Endothelial cell of umbilical vein (primary cell): ENCODE measurements at regions not wholly inside any gene's neighbourhood (a gene's known extent, or its start where the extent isn't known, plus 50 kb on each side); places are given as distances from the start of the nearest gene placed in this dataset.

ENCODE experiments used
- BruUV-seq: library from RNA; stranded (reverse); fragments of 400-500 nt; replicated peaks from 2 replicates; lab custom pipeline; 2021; lab: Mats Ljungman, UMichigan
- CTCF ChIA-PET: fragments of 300-600, 350-600 bp; sonication (Branson Sonifier 250); formaldehyde crosslinking; loops from one replicate; lab custom pipeline; 2021; ENCODE audit warnings: antibody characterized with exemption, inconsistent platforms; lab: Charles Lee
- POLR2A ChIA-PET: fragments of 300-600, 350-600 bp; sonication (Branson Sonifier 250); formaldehyde crosslinking; loops from one replicate; lab custom pipeline; 2021; ENCODE audit warnings: antibody characterized with exemption, inconsistent platforms; lab: Charles Lee
- DNase-seq: peaks from one replicate; pipeline ENCODE4 v3.0.0-alpha.2; 2011; ENCODE audit warnings: low read depth, low spot score
- FAIRE-seq: peaks from 2 replicates; lab custom pipeline; 2011; peaks lifted over from hg19 to GRCh38; lab: Jason Lieb, UNC
- H2AFZ ChIP-seq: 2 replicates; pipeline ENCODE4 v1.6.0; 2012; ENCODE audit warnings: low read depth, low read length, control low read depth, inconsistent platforms
- H3K27ac ChIP-seq: 2 replicates; pipeline ENCODE4 v1.5.1; 2011; ENCODE audit warnings: low read depth, mild to moderate bottlenecking, control low read depth, low read length, moderate library complexity; ENCODE audit not compliant: insufficient read depth
- H3K27me3 ChIP-seq, 2 experiments: 2 replicates each; pipeline versions ENCODE4 v1.6.0 to v1.6.1; 2011; ENCODE audit warnings: low read length in 2 of 2, mixed read lengths in 1 of 2; ENCODE audit not compliant: control insufficient read depth in 2 of 2, insufficient read depth in 2 of 2
- H3K36me3 ChIP-seq, 2 experiments: 2 replicates in 1 of 2; 3 replicates in 1 of 2; pipeline ENCODE4 v1.5.1; 2011; ENCODE audit warnings: low read length in 2 of 2, mild to moderate bottlenecking in 1 of 2, moderate library complexity in 1 of 2; ENCODE audit not compliant: control insufficient read depth in 2 of 2, insufficient read depth in 2 of 2; ENCODE audit errors: extremely low read depth in 1 of 2
- H3K4me1 ChIP-seq: 3 replicates; pipeline ENCODE4 v1.5.1; 2011; ENCODE audit warnings: mild to moderate bottlenecking, low read length; ENCODE audit not compliant: control insufficient read depth, insufficient read depth; ENCODE audit errors: extremely low read depth
- H3K4me2 ChIP-seq: 2 replicates; pipeline ENCODE4 v1.6.1; 2011; ENCODE audit warnings: low read length, control low read depth, mixed read lengths; ENCODE audit not compliant: insufficient read depth
- H3K4me3 ChIP-seq, 3 experiments: fragments of 200-600 bp in 1 of 3; sonication (generic), shearing (Covaris generic) in 1 of 3; replicated peaks in 1 of 3; 2 replicates each; pipeline ENCODE4 v1.5.1; 2011 to 2016; ENCODE audit warnings: control low read depth in 3 of 3, low read length in 3 of 3, mild to moderate bottlenecking in 2 of 3, inconsistent platforms in 1 of 3, low read depth in 1 of 3, moderate library complexity in 1 of 3; ENCODE audit not compliant: insufficient read depth in 1 of 3
- H3K79me2 ChIP-seq: 2 replicates; pipeline ENCODE4 v1.6.0; 2012; ENCODE audit warnings: low read length, inconsistent platforms; ENCODE audit not compliant: control insufficient read depth, insufficient read depth
- H3K9ac ChIP-seq: replicated peaks from 2 replicates; pipeline ENCODE3; 2011; ENCODE audit warnings: low read length, control low read depth; ENCODE audit not compliant: insufficient read depth; ENCODE audit errors: extremely low read depth
- H3K9me1 ChIP-seq: replicated peaks from 3 replicates; pipeline ENCODE4 v1.6.0; 2011; ENCODE audit warnings: mild to moderate bottlenecking, low read length; ENCODE audit not compliant: control insufficient read depth, insufficient read depth; ENCODE audit errors: extremely low read depth
- H3K9me3 ChIP-seq: replicated peaks from 2 replicates; pipeline ENCODE4 v1.5.1; 2012; ENCODE audit warnings: low read length, inconsistent platforms; ENCODE audit not compliant: control insufficient read depth, insufficient read depth
- H4K20me1 ChIP-seq: replicated peaks from 2 replicates; pipeline ENCODE3; 2011; ENCODE audit warnings: mild to moderate bottlenecking, low read length; ENCODE audit not compliant: control insufficient read depth, insufficient read depth; ENCODE audit errors: extremely low read depth
- EZH2 ChIP-seq: IDR thresholded peaks from 2 replicates; pipeline ENCODE4 v1.6.1; 2012; ENCODE audit warnings: borderline replicate concordance, low read depth, mild to moderate bottlenecking, moderate library complexity, low read length, inconsistent platforms; ENCODE audit not compliant: severe bottlenecking
- FOS ChIP-seq: IDR thresholded peaks from 2 replicates; pipeline ENCODE4 v1.6.1; 2011; ENCODE audit warnings: mild to moderate bottlenecking, low read length, moderate library complexity, borderline replicate concordance; ENCODE audit not compliant: insufficient read depth
- GATA2 ChIP-seq: IDR thresholded peaks from 2 replicates; pipeline ENCODE4 v1.7.0; 2011; ENCODE audit warnings: low read depth, mild to moderate bottlenecking, moderate library complexity, mixed read lengths, low read length; ENCODE audit not compliant: insufficient read length, insufficient read depth
- JUN ChIP-seq: IDR thresholded peaks from 2 replicates; pipeline ENCODE4 v1.6.1; 2011; ENCODE audit warnings: borderline replicate concordance, low read depth; ENCODE audit not compliant: insufficient read length, insufficient read depth
- MYC ChIP-seq: IDR thresholded peaks from one replicate; pipeline ENCODE4 v1.6.1; 2011; ENCODE audit warnings: mild to moderate bottlenecking, low read depth, low read length
- POLR2A ChIP-seq: IDR thresholded peaks from 2 replicates; pipeline ENCODE4 v1.6.1; 2012; ENCODE audit warnings: low read depth, mild to moderate bottlenecking, control low read depth, low read length
- POLR2AphosphoS5 ChIP-seq: IDR thresholded peaks from 2 replicates; pipeline ENCODE4 v1.6.1; 2012; ENCODE audit warnings: low read depth, mild to moderate bottlenecking, control low read depth, low read length, moderate library complexity; ENCODE audit not compliant: insufficient read depth
- dilution Hi-C: fragments of 300-500 bp; cut with MboI; formaldehyde crosslinking; loops from one replicate; pipeline ENCODE4 v1.15.0; 2019; ENCODE audit warnings: low sequenced_read_pairs; ENCODE audit not compliant: extremely low pct_ligation_motif_present
- intact Hi-C: fragments of 100-400 bp; cut with micrococcal nuclease; formaldehyde crosslinking; loops from one replicate; pipeline ENCODE4 v1.10.0; 2022
- TF ChIP-seq, protein P1 (sequence below), 2 donors: IDR thresholded peaks; 1 replicate in 1 of 2; 2 replicates in 1 of 2; pipeline ENCODE4 v1.5.1; 2011; ENCODE audit warnings: low read length in 2 of 2, mild to moderate bottlenecking in 2 of 2, moderate library complexity in 2 of 2, control low read depth in 1 of 2, inconsistent platforms in 1 of 2, low read depth in 1 of 2; ENCODE audit not compliant: insufficient read depth in 1 of 2; ENCODE audit errors: extremely low read depth in 1 of 2
- TF ChIP-seq, protein P2 (sequence below): IDR thresholded peaks from 2 replicates; pipeline ENCODE4 v1.6.1; 2011; ENCODE audit not compliant: insufficient read depth, insufficient read length

DNA sequence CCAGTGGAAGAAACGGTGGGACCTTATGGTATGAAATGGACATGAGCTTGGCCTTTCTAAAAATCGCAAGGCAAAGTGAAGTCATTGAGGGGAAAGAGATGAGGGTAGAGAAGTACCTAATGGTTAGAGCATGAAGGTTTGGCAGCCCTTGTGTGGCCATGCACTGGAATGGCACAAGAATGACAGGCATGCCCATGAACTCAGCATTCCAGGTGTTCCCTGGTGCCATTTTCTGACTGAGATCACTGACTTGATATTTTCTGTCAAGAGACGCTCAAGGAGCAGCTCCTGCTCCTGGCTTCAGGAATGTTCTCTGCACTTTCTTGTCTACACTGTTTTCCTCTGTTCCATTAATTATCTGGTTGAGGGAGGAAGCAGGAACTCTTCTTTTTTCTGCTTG is 225.0 kb upstream of the SLC10A2 start:
- POLR2A ChIA-PET = no interaction called here
- no peak overlapping the region for H3K4me2 ChIP-seq
- no peak overlapping the region for H3K9ac ChIP-seq
- TF ChIP-seq, protein P1, sequence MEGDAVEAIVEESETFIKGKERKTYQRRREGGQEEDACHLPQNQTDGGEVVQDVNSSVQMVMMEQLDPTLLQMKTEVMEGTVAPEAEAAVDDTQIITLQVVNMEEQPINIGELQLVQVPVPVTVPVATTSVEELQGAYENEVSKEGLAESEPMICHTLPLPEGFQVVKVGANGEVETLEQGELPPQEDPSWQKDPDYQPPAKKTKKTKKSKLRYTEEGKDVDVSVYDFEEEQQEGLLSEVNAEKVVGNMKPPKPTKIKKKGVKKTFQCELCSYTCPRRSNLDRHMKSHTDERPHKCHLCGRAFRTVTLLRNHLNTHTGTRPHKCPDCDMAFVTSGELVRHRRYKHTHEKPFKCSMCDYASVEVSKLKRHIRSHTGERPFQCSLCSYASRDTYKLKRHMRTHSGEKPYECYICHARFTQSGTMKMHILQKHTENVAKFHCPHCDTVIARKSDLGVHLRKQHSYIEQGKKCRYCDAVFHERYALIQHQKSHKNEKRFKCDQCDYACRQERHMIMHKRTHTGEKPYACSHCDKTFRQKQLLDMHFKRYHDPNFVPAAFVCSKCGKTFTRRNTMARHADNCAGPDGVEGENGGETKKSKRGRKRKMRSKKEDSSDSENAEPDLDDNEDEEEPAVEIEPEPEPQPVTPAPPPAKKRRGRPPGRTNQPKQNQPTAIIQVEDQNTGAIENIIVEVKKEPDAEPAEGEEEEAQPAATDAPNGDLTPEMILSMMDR (IDR thresholded peaks at IDR 0.05; ENCODE audit: extremely low read depth in 1 of 2, insufficient read depth in 1 of 2, low read depth in 1 of 2, low read length in 2 of 2) = no peak
- TF ChIP-seq GATA2 = no peak
- no peak for TF ChIP-seq FOS
- no peak for TF ChIP-seq POLR2AphosphoS5
- TF ChIP-seq POLR2A = no peak
- TF ChIP-seq MYC = no peak
- no peak for TF ChIP-seq JUN
- TF ChIP-seq, protein P2, sequence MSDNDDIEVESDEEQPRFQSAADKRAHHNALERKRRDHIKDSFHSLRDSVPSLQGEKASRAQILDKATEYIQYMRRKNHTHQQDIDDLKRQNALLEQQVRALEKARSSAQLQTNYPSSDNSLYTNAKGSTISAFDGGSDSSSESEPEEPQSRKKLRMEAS = no peak
- no peak for TF ChIP-seq EZH2
- no peak overlapping the region for H2AFZ ChIP-seq
- dilution Hi-C loops = no loop called here
- no peak overlapping the region for H3K27ac ChIP-seq
- DNase-seq (no peak), FAIRE-seq (no peak)
- CTCF ChIA-PET = no interaction called here
- H3K9me1 ChIP-seq = no peaks in the 10 kb centered on the region
- no peaks in the 10 kb centered on the region for H3K79me2 ChIP-seq
- H4K20me1 ChIP-seq = no peaks in the 10 kb centered on the region
- H3K36me3 ChIP-seq = no peaks in the 10 kb centered on the region
- BruUV-seq = no TSS peak
- no peaks in the 10 kb centered on the region for H3K4me1 ChIP-seq
- no peaks in the 10 kb centered on the region for H3K27me3 ChIP-seq
- no peaks in the 10 kb centered on the region for H3K9me3 ChIP-seq
- intact Hi-C loops = no loop called here
- no peak overlapping the region for H3K4me3 ChIP-seq
